ENCODE measurements at regions not wholly inside any gene's neighbourhood (a gene's known extent, or its start where the extent isn't known, plus 50 kb on each side); places are given as distances from the start of the nearest gene placed in this dataset.

DNA sequence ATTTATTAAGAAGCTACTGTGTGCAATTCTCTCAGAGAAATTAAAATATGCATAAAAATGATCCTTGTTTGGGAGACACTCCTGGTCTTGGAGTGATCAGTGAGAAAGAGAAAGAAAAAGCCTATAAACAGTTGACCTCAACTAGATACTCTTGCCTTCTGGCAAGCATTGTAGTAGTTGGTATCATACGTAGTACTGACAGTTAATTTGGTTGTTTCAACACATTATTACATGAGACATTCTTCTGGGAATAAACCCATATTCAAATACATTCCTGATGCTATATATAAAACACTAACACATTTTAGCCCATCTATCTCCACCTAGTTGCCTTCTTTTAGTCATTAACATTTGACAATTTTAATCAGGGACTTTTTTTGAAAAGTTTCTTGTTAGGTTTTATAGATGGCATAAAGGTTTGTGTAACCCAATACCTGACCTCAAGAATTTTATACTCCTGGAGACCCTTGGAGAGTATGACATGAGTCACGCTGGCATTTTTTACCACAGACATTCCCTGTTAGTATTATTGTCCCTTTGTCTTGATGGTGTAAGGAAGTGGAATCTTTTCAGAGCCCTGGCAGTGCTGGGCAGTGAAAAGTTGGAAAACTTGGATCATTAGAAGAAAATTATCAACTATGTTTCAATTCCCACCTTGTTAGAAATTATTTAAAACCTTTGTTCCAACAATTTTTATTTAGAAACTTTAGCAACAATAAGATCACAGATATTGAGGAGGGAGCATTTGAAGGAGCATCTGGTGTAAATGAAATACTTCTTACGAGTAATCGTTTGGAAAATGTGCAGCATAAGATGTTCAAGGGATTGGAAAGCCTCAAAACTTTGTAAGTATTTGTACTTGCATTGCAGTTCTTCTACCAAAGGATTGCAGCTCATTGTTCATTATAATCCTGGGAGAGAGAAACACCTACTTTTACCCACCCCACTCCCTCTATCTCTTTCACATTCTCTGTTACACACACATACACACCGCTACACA lies 167.1 kb upstream of the PACRGL start:
- no peak for DNase-seq

DNA sequence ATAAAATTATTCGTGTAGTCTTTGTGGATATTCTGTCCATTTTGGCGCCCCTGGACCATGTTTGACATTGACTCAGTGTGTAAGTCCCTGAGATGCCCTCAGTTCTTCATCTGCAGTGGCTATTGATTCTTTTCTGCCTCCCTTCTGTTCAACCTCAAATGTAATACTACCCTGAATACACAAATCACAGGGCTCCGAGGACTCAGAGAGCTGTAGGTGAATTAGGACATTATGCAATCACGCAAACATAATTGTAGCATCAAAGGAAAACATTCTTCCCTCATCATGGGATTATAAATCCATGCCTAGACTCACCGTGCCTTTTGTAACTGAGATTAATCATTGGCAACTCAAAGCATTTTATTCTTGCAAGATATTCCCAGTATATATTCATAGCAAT lies 161.4 kb upstream of the PACRGL start:
- DNase-seq: peak; percentile 64

GRCh38 chr4:20543131-20543530 lies 157.1 kb upstream of the PACRGL start:
- no peak for DNase-seq

- DNase-seq: peak; percentile 4
Measured at GRCh38 chr4:20544645-20545044, 155.6 kb upstream of the PACRGL start.

- no peak for DNase-seq
Measured at GRCh38 chr4:20552004-20552403, 148.3 kb upstream of the PACRGL start.

DNA sequence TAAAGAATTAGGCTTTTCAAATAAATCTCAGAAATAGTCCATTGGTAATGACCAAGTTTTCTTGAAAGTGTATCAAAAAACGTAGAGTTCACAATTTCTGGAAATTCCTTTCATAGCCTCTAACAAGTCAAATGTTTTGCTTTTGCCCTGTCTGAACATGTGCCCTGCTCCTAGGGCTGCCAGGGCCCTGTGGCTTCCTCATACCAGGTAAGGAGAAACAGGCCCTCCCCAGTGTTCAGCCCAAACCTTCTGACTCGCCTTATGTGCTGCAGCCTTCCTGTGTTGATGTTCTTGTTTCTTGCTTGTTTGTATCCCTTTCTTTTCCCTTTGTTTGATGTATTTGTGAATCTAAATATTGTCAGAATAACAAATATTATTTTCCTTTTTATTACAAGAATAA lies 146.1 kb upstream of the PACRGL start:
- DNase-seq: no peak

- DNase-seq: no peak
Measured at GRCh38 chr4:20565075-20565721, 135.1 kb upstream of the PACRGL start.

DNA sequence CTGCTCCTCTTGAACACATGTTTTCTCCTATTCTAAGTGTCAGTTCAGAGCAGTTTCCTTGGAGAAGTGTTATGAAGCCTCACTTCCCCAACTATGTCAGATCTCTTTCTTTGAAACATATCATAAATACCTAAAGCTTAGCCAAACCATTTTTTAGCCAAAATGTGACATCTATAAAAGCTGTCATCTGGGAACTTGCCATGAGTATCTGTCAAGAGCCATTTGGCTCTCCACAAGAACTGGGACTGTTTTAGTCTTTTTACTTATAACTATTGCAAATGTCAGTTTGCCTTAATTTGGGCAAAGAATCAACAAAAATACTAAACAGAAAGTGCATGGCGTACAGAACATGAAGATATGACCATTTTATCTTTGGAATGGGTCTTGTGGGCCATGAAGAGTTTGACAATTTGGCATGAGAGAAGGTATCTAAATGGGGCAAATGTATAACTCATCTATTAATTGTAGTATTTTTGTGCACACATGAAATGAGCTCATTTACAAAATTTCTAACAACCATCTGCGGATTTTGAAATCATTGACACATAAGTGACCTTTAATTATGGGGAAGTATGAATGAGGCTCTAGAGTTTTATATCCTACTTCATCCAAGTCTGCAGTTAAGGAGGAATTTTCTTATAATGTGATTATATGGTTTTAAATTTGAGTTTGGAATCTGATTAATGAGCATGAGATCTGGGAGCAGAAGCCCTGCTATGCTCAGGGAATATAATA lies 129.1 kb upstream of the PACRGL start:
- DNase-seq: no peak

DNA sequence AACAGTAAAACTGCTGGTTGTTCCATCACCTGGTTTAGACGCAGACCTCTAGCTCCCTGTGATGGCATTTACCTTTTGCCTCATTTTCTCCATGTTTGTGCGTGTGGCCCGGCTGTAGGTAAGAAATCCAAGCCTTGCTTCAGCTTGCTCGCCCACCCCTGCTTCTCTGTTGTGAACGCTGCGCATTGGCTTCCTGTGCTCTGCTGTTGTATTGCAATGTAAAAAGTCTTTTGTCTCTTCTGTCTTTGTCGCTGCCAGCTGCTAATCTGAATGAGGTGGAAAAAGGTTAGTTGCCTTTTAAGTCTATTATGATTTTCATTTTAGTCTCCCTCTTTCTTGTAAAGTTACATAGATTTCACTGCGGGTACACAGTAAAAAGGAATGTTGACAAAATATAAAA lies 127.3 kb upstream of the PACRGL start:
- DNase-seq: no peak

DNA sequence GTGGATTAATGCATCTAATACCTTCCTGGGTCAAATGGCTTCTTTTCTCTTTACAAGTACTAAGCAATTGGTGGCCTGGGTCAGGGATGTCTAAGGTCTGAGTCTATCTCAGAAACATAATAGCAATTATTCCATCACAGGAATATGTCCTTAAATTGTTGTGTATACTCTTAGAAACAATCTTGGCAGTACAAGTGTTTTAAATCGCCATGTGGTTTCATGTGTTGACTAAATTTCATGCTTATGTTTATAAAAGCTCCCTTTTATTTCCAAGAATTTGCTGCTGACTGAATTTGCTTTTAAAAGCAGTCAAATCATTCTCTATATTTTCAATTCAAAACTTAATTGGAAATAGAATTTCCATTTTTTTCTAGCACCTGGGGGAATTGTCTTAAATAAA lies 125.3 kb upstream of the PACRGL start:
- no peak for DNase-seq

GRCh38 chr4:20575486-20575885 lies 124.8 kb upstream of the PACRGL start:
- no peak for DNase-seq

DNA sequence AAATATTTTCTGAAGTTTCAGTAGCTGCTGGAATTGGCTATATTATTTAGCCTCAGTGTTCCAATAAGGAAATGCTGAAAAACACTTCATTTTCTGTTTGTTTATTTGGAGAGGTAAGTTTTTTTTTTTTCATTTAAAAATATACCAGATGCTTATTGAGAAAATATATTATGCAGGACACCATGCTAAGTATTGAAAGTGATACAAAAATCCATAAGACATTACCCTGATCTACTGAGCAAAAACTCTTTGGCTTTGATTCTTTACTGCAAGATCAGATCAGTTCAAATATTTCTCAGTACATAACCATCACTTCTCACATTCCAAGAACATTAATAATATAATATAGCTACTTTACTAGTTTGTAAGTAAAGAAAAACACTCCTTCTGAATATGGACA lies 123.4 kb upstream of the PACRGL start:
- DNase-seq: no peak

DNA sequence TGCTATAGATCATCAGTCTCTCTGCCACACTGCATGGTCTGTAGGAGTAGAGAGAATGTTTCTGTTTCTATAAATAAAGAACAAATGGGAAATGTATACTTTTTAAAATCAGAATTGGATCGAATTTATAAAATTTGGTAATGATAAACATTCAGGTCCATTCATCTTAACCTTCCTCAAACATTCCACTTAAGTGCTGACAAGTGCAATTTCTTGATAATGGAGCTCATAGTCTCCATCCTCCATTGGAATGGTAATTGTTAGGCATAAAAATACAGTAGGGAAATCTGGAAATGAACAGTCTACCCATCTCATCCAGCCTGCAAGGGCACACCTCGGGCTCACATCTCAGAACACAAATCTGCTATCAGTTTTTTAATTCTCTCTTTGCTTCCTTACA lies 122.6 kb upstream of the PACRGL start:
- no peak for DNase-seq

- DNase-seq: no peak
Measured at GRCh38 chr4:20580907-20581306, 119.4 kb upstream of the PACRGL start.

- DNase-seq: no peak
Measured at GRCh38 chr4:20589436-20589835, 110.8 kb upstream of the PACRGL start.

DNA sequence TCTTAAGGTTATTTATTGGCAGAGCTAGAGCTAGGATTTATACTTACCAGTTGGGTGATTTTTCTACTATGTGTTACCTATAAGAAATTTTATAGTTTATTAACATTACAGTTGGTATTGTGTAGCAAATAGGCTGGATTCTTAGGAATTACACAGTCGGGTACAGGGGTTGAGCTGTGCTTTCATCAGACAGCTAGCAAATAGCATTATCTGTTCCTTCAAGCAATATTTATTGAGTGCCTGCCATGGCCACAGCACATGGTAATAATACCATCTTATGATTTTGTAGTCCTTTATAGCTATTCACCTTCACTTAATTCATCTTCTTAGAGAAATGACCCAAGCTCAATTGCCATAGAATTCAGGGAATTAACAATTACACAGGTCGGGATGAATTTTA lies 109.4 kb upstream of the PACRGL start:
- no peak for DNase-seq

DNA sequence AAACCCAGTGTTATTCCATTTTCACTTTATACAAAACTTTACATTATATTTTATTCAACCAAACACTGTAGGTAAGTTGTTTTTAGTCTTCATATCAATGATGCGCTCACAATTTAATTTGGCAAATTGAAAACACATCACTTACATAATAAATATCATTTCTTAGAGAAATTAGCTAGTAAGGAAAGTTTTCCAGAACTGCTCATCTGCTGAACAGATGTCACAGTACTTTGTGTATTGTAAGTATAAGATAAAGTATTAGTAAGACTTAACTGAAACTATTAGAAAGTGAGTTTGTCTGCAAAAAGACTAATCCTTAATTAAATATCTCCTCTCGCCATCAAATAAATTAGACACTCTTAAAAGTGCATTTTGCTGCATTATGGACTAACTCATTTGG lies 108.7 kb upstream of the PACRGL start:
- no peak for DNase-seq

DNA sequence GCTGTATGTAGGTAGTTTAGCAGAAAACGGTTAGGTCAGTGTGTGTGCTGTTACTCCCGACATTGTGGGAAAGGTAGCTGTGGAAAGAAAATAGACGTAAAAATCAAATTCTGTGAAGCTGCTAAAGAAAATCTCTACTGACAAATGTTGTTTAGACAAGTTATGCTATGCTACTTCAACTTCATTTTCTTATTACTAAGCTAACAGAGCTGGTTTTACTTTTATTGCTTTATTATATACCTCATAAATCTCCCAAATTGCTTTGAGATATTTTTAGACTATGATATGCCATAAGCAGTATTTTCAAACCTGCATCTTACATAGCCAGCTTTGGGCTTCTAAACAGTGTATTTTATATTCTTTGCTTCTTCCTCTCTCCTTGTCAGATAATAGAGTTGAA lies 108.2 kb upstream of the PACRGL start:
- DNase-seq: no peak

DNA sequence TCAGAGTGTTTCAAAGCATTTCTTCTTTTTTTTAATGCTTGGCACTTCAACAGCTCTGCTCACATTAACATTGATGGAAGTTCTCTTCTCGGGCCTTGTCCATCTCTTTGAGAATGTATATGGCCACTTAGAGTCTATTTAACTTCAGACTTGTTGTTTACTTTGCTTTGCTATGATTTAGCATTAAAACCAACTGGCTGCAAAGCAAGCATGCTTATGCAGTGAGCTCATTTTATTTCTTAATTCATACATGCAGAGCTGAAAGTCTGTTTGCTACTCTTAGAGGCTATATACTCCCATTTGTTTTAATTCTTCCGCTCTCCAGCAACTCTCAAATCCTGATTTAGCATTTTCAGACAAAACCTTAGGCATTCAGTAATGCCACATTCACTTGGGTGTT lies 107.6 kb upstream of the PACRGL start:
- no peak for DNase-seq

DNA sequence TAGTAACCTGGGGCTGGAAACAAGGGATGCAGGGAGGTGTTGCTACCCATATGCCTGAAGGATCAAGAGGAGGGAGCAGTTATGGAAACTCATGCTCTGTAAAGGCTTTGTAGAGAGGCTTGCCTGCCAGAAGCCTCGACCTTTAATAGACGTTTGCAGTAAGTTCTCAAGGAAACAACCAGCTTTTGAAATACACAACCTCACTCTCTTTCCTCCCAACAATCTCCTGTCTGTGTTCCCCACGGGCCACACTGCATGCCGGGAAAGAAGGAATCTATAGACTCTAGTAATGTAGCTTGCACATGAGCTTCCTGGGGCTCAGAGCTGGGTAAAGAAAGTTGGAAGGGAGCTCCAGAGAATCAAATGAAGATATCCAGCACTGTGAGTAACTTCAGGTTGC lies 101.6 kb upstream of the PACRGL start:
- DNase-seq: no peak

DNA sequence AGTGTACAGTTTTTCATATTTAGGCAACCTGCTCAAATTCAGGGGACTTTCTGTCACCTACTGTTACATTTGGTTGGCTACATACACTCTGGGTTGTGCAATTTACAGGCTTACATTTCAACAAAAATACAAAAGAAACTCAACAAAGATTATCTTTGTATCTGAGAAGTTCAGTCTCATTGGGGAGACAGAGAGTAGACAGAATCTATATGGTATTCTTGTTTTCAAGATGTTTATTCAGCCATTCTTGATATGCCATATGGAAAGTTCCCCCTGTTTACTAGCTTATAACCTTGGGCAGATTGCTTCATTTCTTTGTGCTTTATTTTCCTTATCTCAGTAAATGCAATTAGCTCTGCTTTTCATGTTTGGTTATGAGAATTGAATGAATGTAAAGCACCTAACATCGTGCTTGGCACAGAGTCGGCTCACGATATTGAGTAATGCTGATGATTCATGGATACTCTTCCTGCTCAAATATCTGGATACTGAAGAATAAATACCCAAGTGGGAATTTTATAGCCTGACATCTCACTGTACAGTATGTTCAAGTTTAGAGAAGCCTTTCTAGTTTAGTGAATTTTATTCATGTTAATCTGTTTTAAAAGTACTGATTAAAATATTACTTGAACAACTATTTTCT lies 96.5 kb upstream of the PACRGL start:
- no peak for DNase-seq

DNA sequence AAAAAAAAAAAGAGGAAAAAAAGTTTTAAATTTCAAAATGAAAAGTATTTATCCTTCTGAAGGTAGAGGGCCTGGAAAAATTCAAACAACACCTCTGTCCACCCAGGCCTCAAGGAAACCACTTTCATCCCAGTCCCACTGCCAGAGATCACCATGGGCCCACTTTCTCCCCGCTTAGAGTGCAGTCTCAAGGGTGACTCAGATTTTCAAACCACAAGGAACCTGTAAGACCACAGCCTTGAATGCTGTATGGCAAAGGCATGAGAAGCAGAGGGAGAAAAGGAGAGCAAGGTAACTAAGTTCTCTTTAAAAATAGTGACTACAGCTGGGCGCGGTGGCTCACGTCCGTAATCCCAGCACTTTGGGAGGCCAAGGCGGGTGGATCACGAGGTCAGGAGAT lies 87.9 kb upstream of the PACRGL start:
- DNase-seq: no peak

DNA sequence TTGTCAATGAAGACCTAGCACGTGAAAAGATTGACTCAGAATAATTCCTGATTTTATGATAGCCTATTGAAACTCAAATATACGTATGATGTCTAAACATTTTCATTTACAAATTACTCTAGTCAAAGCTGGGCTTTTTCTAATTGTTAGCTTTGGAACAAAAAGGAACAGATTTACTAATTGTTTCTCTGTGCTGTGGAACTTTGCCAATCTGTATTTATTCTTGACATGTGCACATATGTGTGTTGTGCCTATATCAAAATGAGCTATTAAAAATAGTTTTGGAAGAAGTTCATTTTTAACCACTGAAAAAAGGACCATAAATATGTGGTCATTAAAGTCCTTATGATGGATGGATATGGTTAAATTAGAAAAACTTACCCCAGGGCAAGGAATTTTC lies 85.4 kb upstream of the PACRGL start:
- no peak for DNase-seq
